T-helper 17 cell (primary cell): ENCODE measurements at regions not wholly inside any gene's neighbourhood (a gene's known extent, or its start where the extent isn't known, plus 50 kb on each side); places are given as distances from the start of the nearest gene placed in this dataset.
"Not testable (repeated sequence)": the region's sequence is repeated elsewhere in the genome, so short reads cannot be mapped to it uniquely, and the experiment has no call there.

Experiments
- ATAC-seq: fragments of 150-1000 bp; cut with Tn5 transposase; 2 replicates; pipeline ENCODE4 v1.10.0; 2021; ENCODE audit warnings: mild to moderate bottlenecking, moderate library complexity
- DNase-seq, 3 donors: peaks; one replicate each; pipeline versions ENCODE4 v3.0.0 to v3.0.0-alpha.2; 2020 to 2021
- H3K9me3 ChIP-seq: one replicate; pipeline ENCODE4 v1.7.0; 2013; ENCODE audit warnings: low read length, mild to moderate bottlenecking; ENCODE audit not compliant: control insufficient read depth, poor library complexity, severe bottlenecking
- H3K27ac Mint-ChIP-seq: one replicate; pipeline ENCODE4 v1.8.0; 2022; ENCODE audit warnings: mild to moderate bottlenecking, moderate library complexity, mixed read lengths
- H3K27me3 Mint-ChIP-seq: one replicate; pipeline ENCODE4 v1.8.0; 2022; ENCODE audit warnings: mixed read lengths
- H3K36me3 Mint-ChIP-seq: one replicate; pipeline ENCODE4 v1.8.0; 2022; ENCODE audit warnings: low read depth, mixed read lengths
- H3K4me1 Mint-ChIP-seq: one replicate; pipeline ENCODE4 v1.8.0; 2022; ENCODE audit warnings: mild to moderate bottlenecking, mixed read lengths
- H3K4me3 Mint-ChIP-seq: one replicate; pipeline ENCODE4 v1.8.0; 2022; ENCODE audit warnings: mild to moderate bottlenecking, moderate library complexity, mixed read lengths

- ATAC-seq (no peak), DNase-seq (no peak)
- Mint-ChIP-seq H3K27ac (no peak overlapping the region), H3K36me3 (no peaks in the 10 kb centered on the region), H3K27me3 (no peaks in the 10 kb centered on the region), H3K4me1 (no peaks in the 10 kb centered on the region), H3K4me3 (no peak overlapping the region)
- H3K9me3 ChIP-seq: no peaks in the 10 kb centered on the region
Measured at GRCh38 chr3:24545887-24546286, 51.2 kb upstream of the THRB start.

- Mint-ChIP-seq H3K27me3 (no peaks in the 10 kb centered on the region), H3K27ac (no peak overlapping the region), H3K4me1 (no peaks in the 10 kb centered on the region), H3K36me3 (no peaks in the 10 kb centered on the region), H3K4me3 (no peak overlapping the region)
- no peaks in the 10 kb centered on the region for H3K9me3 ChIP-seq
- DNase-seq (no peak), ATAC-seq (no peak)
Measured at GRCh38 chr3:24548278-24548677, 53.6 kb upstream of the THRB start.

- DNase-seq: no peak
- Mint-ChIP-seq H3K27me3 (no peaks in the 10 kb centered on the region), H3K36me3 (no peaks in the 10 kb centered on the region), H3K4me3 (no peak overlapping the region), H3K4me1 (no peaks in the 10 kb centered on the region), H3K27ac (no peak overlapping the region)
- H3K9me3 ChIP-seq: no peaks in the 10 kb centered on the region
- no peak for ATAC-seq
Measured at GRCh38 chr3:24550588-24550987, 55.9 kb upstream of the THRB start.

GRCh38 chr3:24551626-24552025 lies 57.0 kb upstream of the THRB start:
- Mint-ChIP-seq H3K4me1 (no peaks in the 10 kb centered on the region), H3K36me3 (no peaks in the 10 kb centered on the region), H3K27me3 (no peaks in the 10 kb centered on the region), H3K27ac (no peak overlapping the region), H3K4me3 (no peak overlapping the region)
- DNase-seq (no peak), ATAC-seq (no peak)
- H3K9me3 ChIP-seq: no peaks in the 10 kb centered on the region

GRCh38 chr3:24562895-24563294 lies 68.2 kb upstream of the THRB start:
- no peak overlapping the region for H3K4me3 Mint-ChIP-seq
- no peaks in the 10 kb centered on the region for H3K4me1 Mint-ChIP-seq
- no peaks in the 10 kb centered on the region for H3K9me3 ChIP-seq
- DNase-seq (no peak), ATAC-seq (no peak)
- no peaks in the 10 kb centered on the region for H3K36me3 Mint-ChIP-seq
- no peak overlapping the region for H3K27ac Mint-ChIP-seq
- H3K27me3 Mint-ChIP-seq: no peaks in the 10 kb centered on the region

- ATAC-seq (no peak), DNase-seq (no peak)
- H3K27me3 Mint-ChIP-seq: no peaks in the 10 kb centered on the region
Measured at GRCh38 chr3:24565053-24565452, 70.4 kb upstream of the THRB start.

GRCh38 chr3:24565656-24566055 lies 71.0 kb upstream of the THRB start:
- Mint-ChIP-seq H3K4me1 (no peaks in the 10 kb centered on the region), H3K36me3 (no peaks in the 10 kb centered on the region), H3K27me3 (no peaks in the 10 kb centered on the region), H3K27ac (no peak overlapping the region), H3K4me3 (no peak overlapping the region)
- DNase-seq: no peak
- no peaks in the 10 kb centered on the region for H3K9me3 ChIP-seq
- ATAC-seq: no peak

More at GRCh38 chr3:24565053-24565452, 70.4 kb upstream of the THRB start:
- Mint-ChIP-seq H3K36me3 (no peaks in the 10 kb centered on the region), H3K4me1 (no peaks in the 10 kb centered on the region), H3K4me3 (no peak overlapping the region), H3K27ac (no peak overlapping the region)
- H3K9me3 ChIP-seq: no peaks in the 10 kb centered on the region

- no peaks in the 10 kb centered on the region for H3K36me3 Mint-ChIP-seq
- no peaks in the 10 kb centered on the region for H3K4me1 Mint-ChIP-seq
- no peak for ATAC-seq
- no peak overlapping the region for H3K27ac Mint-ChIP-seq
- H3K27me3 Mint-ChIP-seq: no peaks in the 10 kb centered on the region
- no peaks in the 10 kb centered on the region for H3K9me3 ChIP-seq
- DNase-seq: no peak
- no peak overlapping the region for H3K4me3 Mint-ChIP-seq
Measured at GRCh38 chr3:24566927-24567326, 72.3 kb upstream of the THRB start.

GRCh38 chr3:24572409-24572808 lies 77.8 kb upstream of the THRB start:
- not testable (repeated sequence) for H3K27ac Mint-ChIP-seq, H3K36me3 Mint-ChIP-seq

GRCh38 chr3:24573576-24573975 lies 78.9 kb upstream of the THRB start:
- ATAC-seq (no peak), DNase-seq (no peak)
- no peaks in the 10 kb centered on the region for H3K9me3 ChIP-seq
- no peaks in the 10 kb centered on the region for H3K36me3 Mint-ChIP-seq
- no peak overlapping the region for H3K27ac Mint-ChIP-seq
- no peaks in the 10 kb centered on the region for H3K4me1 Mint-ChIP-seq
- H3K4me3 Mint-ChIP-seq: no peak overlapping the region
- H3K27me3 Mint-ChIP-seq: no peaks in the 10 kb centered on the region

More at GRCh38 chr3:24572409-24572808, 77.8 kb upstream of the THRB start:
- not testable (repeated sequence) for H3K9me3 ChIP-seq, DNase-seq, H3K27me3 Mint-ChIP-seq, H3K4me3 Mint-ChIP-seq, H3K4me1 Mint-ChIP-seq, ATAC-seq

GRCh38 chr3:24578324-24578723 lies 83.7 kb upstream of the THRB start:
- no peak for ATAC-seq
- Mint-ChIP-seq H3K27ac (no peak overlapping the region), H3K4me3 (no peak overlapping the region)

GRCh38 chr3:24578951-24579421 lies 84.3 kb upstream of the THRB start:
- ATAC-seq (no peak), DNase-seq (no peak)
- H3K4me1 Mint-ChIP-seq: no peaks in the 10 kb centered on the region
- no peaks in the 10 kb centered on the region for H3K9me3 ChIP-seq
- no peak overlapping the region for H3K27ac Mint-ChIP-seq
- no peak overlapping the region for H3K4me3 Mint-ChIP-seq
- H3K36me3 Mint-ChIP-seq: no peaks in the 10 kb centered on the region
- H3K27me3 Mint-ChIP-seq: no peaks in the 10 kb centered on the region

More at GRCh38 chr3:24578324-24578723, 83.7 kb upstream of the THRB start:
- no peak for DNase-seq
- Mint-ChIP-seq H3K36me3 (no peaks in the 10 kb centered on the region), H3K27me3 (no peaks in the 10 kb centered on the region), H3K4me1 (no peaks in the 10 kb centered on the region)
- no peaks in the 10 kb centered on the region for H3K9me3 ChIP-seq

- ATAC-seq: no peak
- Mint-ChIP-seq H3K27me3 (no peaks in the 10 kb centered on the region), H3K4me1 (no peaks in the 10 kb centered on the region), H3K27ac (no peak overlapping the region), H3K4me3 (no peak overlapping the region), H3K36me3 (no peaks in the 10 kb centered on the region)
- no peaks in the 10 kb centered on the region for H3K9me3 ChIP-seq
- no peak for DNase-seq
Measured at GRCh38 chr3:24582431-24583403, 88.1 kb upstream of the THRB start.

GRCh38 chr3:24586920-24587319 lies 92.3 kb upstream of the THRB start:
- H3K27ac Mint-ChIP-seq: no peak overlapping the region
- H3K9me3 ChIP-seq: no peaks in the 10 kb centered on the region
- no peaks in the 10 kb centered on the region for H3K36me3 Mint-ChIP-seq
- no peak for DNase-seq
- no peaks in the 10 kb centered on the region for H3K4me1 Mint-ChIP-seq
- H3K27me3 Mint-ChIP-seq: no peaks in the 10 kb centered on the region
- no peak overlapping the region for H3K4me3 Mint-ChIP-seq
- ATAC-seq: no peak
